ENCODE measurements at regions not wholly inside any gene's neighbourhood (a gene's known extent, or its start where the extent isn't known, plus 50 kb on each side); places are given as distances from the start of the nearest gene placed in this dataset.

DNA sequence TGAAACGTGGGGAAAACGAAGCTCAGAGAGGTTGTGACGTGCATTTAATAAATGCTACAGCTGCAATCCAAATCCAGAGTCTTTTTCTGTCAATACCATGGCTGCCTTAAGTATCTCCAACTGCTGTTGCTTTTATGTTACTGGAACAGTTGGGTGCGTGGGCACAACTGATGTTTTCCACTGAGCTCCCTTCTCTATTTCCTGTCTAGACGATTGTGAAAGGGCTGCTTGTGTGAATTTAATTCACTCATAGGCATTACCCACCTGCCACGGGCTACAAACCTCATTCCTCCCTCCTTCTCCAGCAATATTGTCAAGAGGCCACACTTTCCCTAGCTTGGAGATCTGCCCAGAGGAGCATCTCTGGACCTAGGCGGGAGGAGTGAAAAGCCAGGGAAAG lies 526.0 kb downstream of the MID1IP1 start:
- H3K4me3 ChIP-seq (replicated peaks in 1 of 2; ENCODE audit: low read depth in 1 of 2, low read length in 2 of 2): no peak overlapping the region
- no peaks in the 10 kb centered on the region for H3K36me3 ChIP-seq (ENCODE audit: control insufficient read depth in 1 of 2, insufficient read depth in 2 of 2, low read length in 2 of 2)
- DNase-seq (ENCODE audit: low read depth, low spot score): no peak
- H3K79me2 ChIP-seq (ENCODE audit: insufficient read depth, low read length): no peaks in the 10 kb centered on the region
- no peak overlapping the region for H3K9ac ChIP-seq (ENCODE audit: low read length)
- no peaks in the 10 kb centered on the region for H3K4me1 ChIP-seq (ENCODE audit: control insufficient read depth in 1 of 2, insufficient read depth in 2 of 2, low read length in 2 of 2)
- intact Hi-C loops (cut with micrococcal nuclease): no loop called here
- H2AFZ ChIP-seq (ENCODE audit: low read depth, low read length, poor library complexity, severe bottlenecking): no peak overlapping the region
- no peaks in the 10 kb centered on the region for H4K20me1 ChIP-seq (ENCODE audit: insufficient read depth)
- no peak overlapping the region for H3K4me2 ChIP-seq (ENCODE audit: low read length)
- ATAC-seq: no peak
- POLR2A ChIA-PET: no interaction called here
- RAD21 ChIA-PET (ENCODE audit: low non-redundant PET in 1 of 2, low total read pairs in 2 of 2, uncharacterized antibody in 2 of 2, unreplicated experiment in 2 of 2): no interaction called here
- no peaks in the 10 kb centered on the region for H3K9me3 ChIP-seq (ENCODE audit: control insufficient read depth in 1 of 2, insufficient read depth in 1 of 2, low read depth in 1 of 2, low read length in 2 of 2)
- TF ChIP-seq YY1 (IDR thresholded peaks at IDR 0.05; ENCODE audit: extremely low read depth, insufficient replicate concordance, low read depth, low read length) (no peak), CEBPB (IDR thresholded peaks at IDR 0.05; ENCODE audit: low read depth) (no peak), SRF (IDR thresholded peaks at IDR 0.05; ENCODE audit: low read depth) (no peak), EZH2phosphoT487 (IDR thresholded peaks at IDR 0.05; ENCODE audit: borderline replicate concordance) (no peak), ZNF274 (IDR thresholded peaks at IDR 0.05; ENCODE audit: low read depth, low read length) (no peak), POLR2A (IDR thresholded peaks at IDR 0.05; ENCODE audit: borderline replicate concordance, extremely low read depth, insufficient read depth, insufficient read length) (no peak), EGR1 (IDR thresholded peaks at IDR 0.05; ENCODE audit: low read depth) (no peak), ELF1 (IDR thresholded peaks at IDR 0.05; ENCODE audit: borderline replicate concordance, low read depth) (no peak), FOSL1 (IDR thresholded peaks at IDR 0.05; ENCODE audit: low read depth) (no peak), ZFX (IDR thresholded peaks at IDR 0.05) (no peak), TCF7L2 (IDR thresholded peaks at IDR 0.05; ENCODE audit: borderline replicate concordance, extremely low read depth, insufficient read depth, insufficient read length) (no peak)
- TF ChIP-seq, protein P1, sequence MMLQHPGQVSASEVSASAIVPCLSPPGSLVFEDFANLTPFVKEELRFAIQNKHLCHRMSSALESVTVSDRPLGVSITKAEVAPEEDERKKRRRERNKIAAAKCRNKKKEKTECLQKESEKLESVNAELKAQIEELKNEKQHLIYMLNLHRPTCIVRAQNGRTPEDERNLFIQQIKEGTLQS (IDR thresholded peaks at IDR 0.05): no peak
- TF ChIP-seq, protein P2, sequence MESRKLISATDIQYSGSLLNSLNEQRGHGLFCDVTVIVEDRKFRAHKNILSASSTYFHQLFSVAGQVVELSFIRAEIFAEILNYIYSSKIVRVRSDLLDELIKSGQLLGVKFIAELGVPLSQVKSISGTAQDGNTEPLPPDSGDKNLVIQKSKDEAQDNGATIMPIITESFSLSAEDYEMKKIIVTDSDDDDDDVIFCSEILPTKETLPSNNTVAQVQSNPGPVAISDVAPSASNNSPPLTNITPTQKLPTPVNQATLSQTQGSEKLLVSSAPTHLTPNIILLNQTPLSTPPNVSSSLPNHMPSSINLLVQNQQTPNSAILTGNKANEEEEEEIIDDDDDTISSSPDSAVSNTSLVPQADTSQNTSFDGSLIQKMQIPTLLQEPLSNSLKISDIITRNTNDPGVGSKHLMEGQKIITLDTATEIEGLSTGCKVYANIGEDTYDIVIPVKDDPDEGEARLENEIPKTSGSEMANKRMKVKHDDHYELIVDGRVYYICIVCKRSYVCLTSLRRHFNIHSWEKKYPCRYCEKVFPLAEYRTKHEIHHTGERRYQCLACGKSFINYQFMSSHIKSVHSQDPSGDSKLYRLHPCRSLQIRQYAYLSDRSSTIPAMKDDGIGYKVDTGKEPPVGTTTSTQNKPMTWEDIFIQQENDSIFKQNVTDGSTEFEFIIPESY (IDR thresholded peaks at IDR 0.05; ENCODE audit: extremely low read depth, insufficient replicate concordance, low read length): no peak
- TF ChIP-seq, protein P3, sequence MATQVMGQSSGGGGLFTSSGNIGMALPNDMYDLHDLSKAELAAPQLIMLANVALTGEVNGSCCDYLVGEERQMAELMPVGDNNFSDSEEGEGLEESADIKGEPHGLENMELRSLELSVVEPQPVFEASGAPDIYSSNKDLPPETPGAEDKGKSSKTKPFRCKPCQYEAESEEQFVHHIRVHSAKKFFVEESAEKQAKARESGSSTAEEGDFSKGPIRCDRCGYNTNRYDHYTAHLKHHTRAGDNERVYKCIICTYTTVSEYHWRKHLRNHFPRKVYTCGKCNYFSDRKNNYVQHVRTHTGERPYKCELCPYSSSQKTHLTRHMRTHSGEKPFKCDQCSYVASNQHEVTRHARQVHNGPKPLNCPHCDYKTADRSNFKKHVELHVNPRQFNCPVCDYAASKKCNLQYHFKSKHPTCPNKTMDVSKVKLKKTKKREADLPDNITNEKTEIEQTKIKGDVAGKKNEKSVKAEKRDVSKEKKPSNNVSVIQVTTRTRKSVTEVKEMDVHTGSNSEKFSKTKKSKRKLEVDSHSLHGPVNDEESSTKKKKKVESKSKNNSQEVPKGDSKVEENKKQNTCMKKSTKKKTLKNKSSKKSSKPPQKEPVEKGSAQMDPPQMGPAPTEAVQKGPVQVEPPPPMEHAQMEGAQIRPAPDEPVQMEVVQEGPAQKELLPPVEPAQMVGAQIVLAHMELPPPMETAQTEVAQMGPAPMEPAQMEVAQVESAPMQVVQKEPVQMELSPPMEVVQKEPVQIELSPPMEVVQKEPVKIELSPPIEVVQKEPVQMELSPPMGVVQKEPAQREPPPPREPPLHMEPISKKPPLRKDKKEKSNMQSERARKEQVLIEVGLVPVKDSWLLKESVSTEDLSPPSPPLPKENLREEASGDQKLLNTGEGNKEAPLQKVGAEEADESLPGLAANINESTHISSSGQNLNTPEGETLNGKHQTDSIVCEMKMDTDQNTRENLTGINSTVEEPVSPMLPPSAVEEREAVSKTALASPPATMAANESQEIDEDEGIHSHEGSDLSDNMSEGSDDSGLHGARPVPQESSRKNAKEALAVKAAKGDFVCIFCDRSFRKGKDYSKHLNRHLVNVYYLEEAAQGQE (IDR thresholded peaks at IDR 0.05; ENCODE audit: low read depth): no peak
- TF ChIP-seq, protein P4, sequence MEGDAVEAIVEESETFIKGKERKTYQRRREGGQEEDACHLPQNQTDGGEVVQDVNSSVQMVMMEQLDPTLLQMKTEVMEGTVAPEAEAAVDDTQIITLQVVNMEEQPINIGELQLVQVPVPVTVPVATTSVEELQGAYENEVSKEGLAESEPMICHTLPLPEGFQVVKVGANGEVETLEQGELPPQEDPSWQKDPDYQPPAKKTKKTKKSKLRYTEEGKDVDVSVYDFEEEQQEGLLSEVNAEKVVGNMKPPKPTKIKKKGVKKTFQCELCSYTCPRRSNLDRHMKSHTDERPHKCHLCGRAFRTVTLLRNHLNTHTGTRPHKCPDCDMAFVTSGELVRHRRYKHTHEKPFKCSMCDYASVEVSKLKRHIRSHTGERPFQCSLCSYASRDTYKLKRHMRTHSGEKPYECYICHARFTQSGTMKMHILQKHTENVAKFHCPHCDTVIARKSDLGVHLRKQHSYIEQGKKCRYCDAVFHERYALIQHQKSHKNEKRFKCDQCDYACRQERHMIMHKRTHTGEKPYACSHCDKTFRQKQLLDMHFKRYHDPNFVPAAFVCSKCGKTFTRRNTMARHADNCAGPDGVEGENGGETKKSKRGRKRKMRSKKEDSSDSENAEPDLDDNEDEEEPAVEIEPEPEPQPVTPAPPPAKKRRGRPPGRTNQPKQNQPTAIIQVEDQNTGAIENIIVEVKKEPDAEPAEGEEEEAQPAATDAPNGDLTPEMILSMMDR (IDR thresholded peaks at IDR 0.05 in 2 of 3, conservative IDR thresholded peaks at IDR 0.05 in 1 of 3; ENCODE audit: borderline replicate concordance in 1 of 3, insufficient read depth in 1 of 3, low read depth in 2 of 3, low read length in 2 of 3): no peak
- no peaks in the 10 kb centered on the region for H3K9me2 ChIP-seq (ENCODE audit: insufficient read depth)
- no peak overlapping the region for H3K27ac ChIP-seq (ENCODE audit: low read depth, low read length)
- CTCF ChIA-PET: no interaction called here
- no peaks in the 10 kb centered on the region for H3K27me3 ChIP-seq (ENCODE audit: insufficient read depth, low read length)
- no TSS peak for BruUV-seq (replicated peaks)

Data from HCT116 (cell line).